ES-I3 (cell line): ENCODE measurements at regions not wholly inside any gene's neighbourhood (a gene's known extent, or its start where the extent isn't known, plus 50 kb on each side); places are given as distances from the start of the nearest gene placed in this dataset.

Source experiments
- H3K36me3 ChIP-seq: 2 replicates; pipeline ENCODE4 v1.6.1; 2013; ENCODE audit warnings: mild to moderate bottlenecking, low read length, control low read depth, moderate library complexity; ENCODE audit not compliant: insufficient read depth
- H3K4me1 ChIP-seq: 2 replicates; pipeline ENCODE4 v1.6.1; 2013; ENCODE audit warnings: mild to moderate bottlenecking, control low read depth, low read length; ENCODE audit not compliant: insufficient read depth
- H3K9ac ChIP-seq: 2 replicates; pipeline ENCODE4 v1.6.1; 2013; ENCODE audit warnings: low read depth, mild to moderate bottlenecking, low read length, moderate library complexity
- H3K9me3 ChIP-seq: 2 replicates; pipeline ENCODE4 v1.6.1; 2013; ENCODE audit warnings: mild to moderate bottlenecking, low read length, moderate library complexity; ENCODE audit not compliant: control insufficient read depth, insufficient read depth

DNA sequence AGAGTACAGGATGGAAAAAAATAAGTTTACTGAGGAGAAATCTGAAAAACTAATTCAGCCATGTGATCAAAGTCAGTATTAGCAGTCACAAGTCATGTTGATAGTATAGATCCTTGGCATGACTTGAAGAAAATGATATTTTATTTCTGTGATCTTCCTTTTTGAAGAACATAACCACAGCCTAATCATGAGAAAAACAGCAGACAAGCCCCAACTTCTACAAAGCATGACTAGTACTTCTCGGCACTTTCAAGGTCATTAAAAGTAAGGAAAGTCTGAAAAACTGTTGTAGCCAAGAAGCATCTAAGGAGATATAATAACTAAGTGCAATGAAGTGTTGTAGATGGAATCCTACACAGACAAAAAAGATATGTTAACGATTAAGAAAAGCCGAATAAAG is 264.1 kb upstream of the FOXG1 start:
- Histone ChIP-seq H3K9me3 (no peaks in the 10 kb centered on the region), H3K4me1 (no peaks in the 10 kb centered on the region), H3K36me3 (no peaks in the 10 kb centered on the region), H3K9ac (no peak overlapping the region)

DNA sequence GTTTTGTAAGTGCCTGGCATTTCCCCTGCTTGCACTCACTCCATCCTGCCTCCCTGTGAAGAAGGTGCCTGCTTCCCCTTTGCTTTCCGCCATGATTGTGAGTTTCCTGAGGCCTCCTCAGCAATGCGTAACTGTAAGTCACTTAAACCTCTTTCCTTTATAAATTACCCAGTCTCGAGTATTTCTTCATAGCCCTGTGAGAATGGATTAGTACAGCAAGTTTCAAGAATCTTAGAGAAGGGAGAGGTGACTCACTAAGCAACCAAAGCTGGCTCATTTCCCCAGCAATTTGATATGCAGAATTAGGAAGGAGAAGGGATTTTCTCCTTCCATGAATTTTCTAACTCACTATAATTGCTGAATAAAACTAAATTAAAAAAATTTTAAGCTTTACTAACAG is 251.0 kb upstream of the FOXG1 start:
- Histone ChIP-seq H3K9ac (no peak overlapping the region), H3K9me3 (no peaks in the 10 kb centered on the region), H3K36me3 (no peaks in the 10 kb centered on the region), H3K4me1 (no peaks in the 10 kb centered on the region)

DNA sequence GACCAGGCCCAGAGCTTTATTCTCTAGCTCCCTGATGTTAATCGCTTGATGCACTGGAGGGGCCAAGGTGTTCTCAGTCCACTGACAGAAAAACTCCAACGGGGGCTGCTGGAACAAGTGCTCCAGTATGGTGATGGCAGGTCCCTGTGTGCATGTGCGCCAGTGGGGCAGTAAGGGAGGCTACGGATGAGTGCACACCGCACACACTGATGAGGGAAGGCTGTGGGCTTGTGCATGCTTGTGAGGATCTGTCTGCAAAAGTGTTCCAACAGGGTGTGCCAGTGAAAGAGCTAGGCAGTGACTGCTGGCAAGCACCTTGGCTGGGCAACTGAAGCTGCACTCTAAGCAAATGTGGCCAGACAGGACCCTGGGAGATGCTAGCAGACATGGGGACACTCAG is 229.7 kb upstream of the FOXG1 start:
- Histone ChIP-seq H3K9me3 (no peaks in the 10 kb centered on the region), H3K36me3 (no peaks in the 10 kb centered on the region), H3K9ac (no peak overlapping the region), H3K4me1 (no peaks in the 10 kb centered on the region)

DNA sequence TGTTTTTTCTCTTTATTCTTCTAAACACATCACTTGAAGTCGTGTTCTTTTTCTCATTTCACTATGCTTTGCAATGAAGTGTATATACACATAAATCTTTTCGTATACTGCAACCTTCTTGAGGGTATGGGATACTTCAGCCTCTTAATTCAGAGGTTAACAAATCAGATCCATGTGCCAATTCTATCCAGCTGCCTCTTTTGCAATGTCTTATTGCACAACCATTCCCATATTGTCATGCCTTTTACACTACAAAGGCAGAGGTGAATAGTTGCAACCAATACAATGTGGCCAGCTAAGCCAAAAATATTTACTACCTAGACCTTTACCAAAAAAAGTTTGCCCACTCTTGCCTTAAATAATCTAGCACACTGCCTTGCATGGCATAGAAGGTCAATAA is 224.5 kb upstream of the FOXG1 start:
- no peaks in the 10 kb centered on the region for H3K4me1 ChIP-seq
- peaks cover 3% of the 10 kb centered on the region; the same call in 1 of the 2 replicates for H3K9me3 ChIP-seq
- no peak overlapping the region for H3K9ac ChIP-seq
- no peaks in the 10 kb centered on the region for H3K36me3 ChIP-seq

DNA sequence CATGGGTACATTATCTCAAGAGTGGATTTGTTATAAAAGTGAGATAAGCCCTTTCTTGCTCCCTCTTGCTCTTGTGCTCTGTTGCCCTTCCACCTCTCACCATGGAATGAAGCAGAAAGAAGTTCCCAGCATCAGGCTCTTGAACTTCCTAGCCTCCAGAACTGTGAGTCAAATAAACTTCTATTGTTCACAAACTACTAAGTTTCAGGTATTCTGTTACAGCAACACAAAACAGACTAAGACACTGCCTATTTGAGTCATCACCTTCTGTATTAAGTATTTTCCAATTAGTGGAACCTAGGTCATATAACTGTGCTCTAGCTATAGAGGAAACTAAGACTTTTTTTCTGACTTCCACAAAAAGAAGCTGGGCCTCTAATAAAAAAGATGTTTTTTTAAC is 201.2 kb upstream of the FOXG1 start:
- H3K4me1 ChIP-seq: no peaks in the 10 kb centered on the region
- H3K9me3 ChIP-seq: no peaks in the 10 kb centered on the region
- no peak overlapping the region for H3K9ac ChIP-seq
- no peaks in the 10 kb centered on the region for H3K36me3 ChIP-seq

GRCh38 chr14:28570391-28570790 is 196.2 kb upstream of the FOXG1 start:
- H3K9ac ChIP-seq: no peak overlapping the region
- no peaks in the 10 kb centered on the region for H3K9me3 ChIP-seq
- H3K4me1 ChIP-seq: no peaks in the 10 kb centered on the region
- no peaks in the 10 kb centered on the region for H3K36me3 ChIP-seq

GRCh38 chr14:28571636-28572035 is 195.0 kb upstream of the FOXG1 start:
- H3K4me1 ChIP-seq: no peaks in the 10 kb centered on the region
- H3K36me3 ChIP-seq: no peaks in the 10 kb centered on the region
- no peak overlapping the region for H3K9ac ChIP-seq
- no peaks in the 10 kb centered on the region for H3K9me3 ChIP-seq

DNA sequence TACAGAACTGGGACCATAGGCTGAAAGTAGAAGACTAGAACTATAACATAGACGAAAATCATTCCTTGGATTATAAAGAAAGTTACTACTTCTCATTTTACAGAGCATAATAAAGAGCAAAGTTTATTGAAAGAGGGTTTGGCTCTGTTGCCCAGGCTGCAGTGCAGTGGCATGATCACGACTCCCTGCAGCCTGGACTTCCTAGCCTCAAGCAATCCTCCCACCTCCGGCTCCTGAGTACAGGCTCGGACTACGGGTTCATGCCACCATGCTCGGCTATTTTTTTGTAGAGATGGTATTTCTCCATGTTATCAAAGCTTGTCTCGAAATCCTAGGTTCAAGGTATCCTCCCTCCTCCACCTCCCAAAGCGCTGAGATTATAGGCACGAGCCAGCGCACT is 190.1 kb upstream of the FOXG1 start:
- Histone ChIP-seq H3K9ac (no peak overlapping the region), H3K9me3 (no peaks in the 10 kb centered on the region), H3K36me3 (no peaks in the 10 kb centered on the region), H3K4me1 (no peaks in the 10 kb centered on the region)

DNA sequence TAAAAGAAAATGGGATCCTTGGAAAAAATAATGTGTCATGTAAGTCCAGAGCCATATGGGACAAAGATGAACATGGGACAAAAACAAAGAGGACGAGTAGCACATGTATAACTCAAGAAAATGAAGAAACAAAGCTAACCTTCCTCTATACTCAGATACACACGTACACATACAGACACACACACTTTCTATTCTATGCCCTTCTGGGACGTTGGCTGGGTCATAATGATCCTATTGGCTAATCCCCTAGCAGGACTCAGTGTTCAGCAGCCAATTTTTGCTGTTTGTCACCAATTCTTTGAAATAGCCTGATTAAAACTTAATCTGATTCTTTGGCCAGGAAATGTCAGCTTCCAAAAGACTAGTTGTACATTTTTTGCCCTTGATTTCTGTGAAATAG is 189.4 kb upstream of the FOXG1 start:
- Histone ChIP-seq H3K4me1 (no peaks in the 10 kb centered on the region), H3K9me3 (no peaks in the 10 kb centered on the region), H3K36me3 (no peaks in the 10 kb centered on the region), H3K9ac (no peak overlapping the region)

- Histone ChIP-seq H3K9ac (no peak overlapping the region), H3K4me1 (no peaks in the 10 kb centered on the region), H3K9me3 (no peaks in the 10 kb centered on the region), H3K36me3 (no peaks in the 10 kb centered on the region)
Observed at GRCh38 chr14:28577711-28578131, 188.9 kb upstream of the FOXG1 start.

DNA sequence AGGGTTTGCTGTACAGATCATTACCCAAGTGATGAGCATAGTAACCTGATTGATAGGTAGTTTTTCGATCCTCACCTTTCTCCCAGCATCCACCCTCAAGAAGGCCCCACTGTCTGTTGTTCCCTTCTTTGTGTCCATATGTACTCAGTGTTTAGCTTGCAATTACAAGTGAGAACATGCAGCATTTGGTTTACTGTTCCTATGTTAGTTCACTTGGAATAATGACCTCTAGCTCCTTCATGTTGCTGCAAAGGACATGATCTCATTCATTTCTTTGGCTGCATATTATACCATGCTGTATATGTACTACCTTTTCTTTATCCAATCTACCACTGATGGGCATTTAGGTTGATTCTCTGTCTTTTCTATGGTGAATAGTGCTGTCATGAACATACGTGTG is 181.6 kb upstream of the FOXG1 start:
- no peak overlapping the region for H3K9ac ChIP-seq
- no peaks in the 10 kb centered on the region for H3K9me3 ChIP-seq
- no peaks in the 10 kb centered on the region for H3K4me1 ChIP-seq
- H3K36me3 ChIP-seq: no peaks in the 10 kb centered on the region

- Histone ChIP-seq H3K9me3 (no peaks in the 10 kb centered on the region), H3K4me1 (no peaks in the 10 kb centered on the region), H3K9ac (no peak overlapping the region), H3K36me3 (no peaks in the 10 kb centered on the region)
Observed at GRCh38 chr14:28589792-28590191, 176.8 kb upstream of the FOXG1 start.

GRCh38 chr14:28596391-28596790 is 170.2 kb upstream of the FOXG1 start:
- H3K4me1 ChIP-seq: no peaks in the 10 kb centered on the region
- H3K9ac ChIP-seq: no peak overlapping the region
- H3K36me3 ChIP-seq: no peaks in the 10 kb centered on the region
- no peaks in the 10 kb centered on the region for H3K9me3 ChIP-seq

GRCh38 chr14:28599191-28599590 is 167.4 kb upstream of the FOXG1 start:
- Histone ChIP-seq H3K36me3 (no peaks in the 10 kb centered on the region), H3K4me1 (no peaks in the 10 kb centered on the region), H3K9ac (no peak overlapping the region), H3K9me3 (no peaks in the 10 kb centered on the region)

GRCh38 chr14:28599605-28600004 is 167.0 kb upstream of the FOXG1 start:
- Histone ChIP-seq H3K4me1 (no peaks in the 10 kb centered on the region), H3K9ac (no peak overlapping the region), H3K36me3 (no peaks in the 10 kb centered on the region), H3K9me3 (no peaks in the 10 kb centered on the region)

GRCh38 chr14:28603606-28604005 is 163.0 kb upstream of the FOXG1 start:
- Histone ChIP-seq H3K4me1 (no peaks in the 10 kb centered on the region), H3K36me3 (no peaks in the 10 kb centered on the region), H3K9ac (no peak overlapping the region), H3K9me3 (no peaks in the 10 kb centered on the region)
